ENCODE measurements at regions not wholly inside any gene's neighbourhood (a gene's known extent, or its start where the extent isn't known, plus 50 kb on each side); places are given as distances from the start of the nearest gene placed in this dataset.

GRCh38 chr9:10921671-10922070 lies 308.9 kb upstream of the PTPRD start:
- no peak overlapping the region for H3K4me3 ChIP-seq (ENCODE audit: control insufficient read depth, low read depth, low read length)
- no peak for DNase-seq (ENCODE audit: low read depth)
- TF ChIP-seq, protein P1, sequence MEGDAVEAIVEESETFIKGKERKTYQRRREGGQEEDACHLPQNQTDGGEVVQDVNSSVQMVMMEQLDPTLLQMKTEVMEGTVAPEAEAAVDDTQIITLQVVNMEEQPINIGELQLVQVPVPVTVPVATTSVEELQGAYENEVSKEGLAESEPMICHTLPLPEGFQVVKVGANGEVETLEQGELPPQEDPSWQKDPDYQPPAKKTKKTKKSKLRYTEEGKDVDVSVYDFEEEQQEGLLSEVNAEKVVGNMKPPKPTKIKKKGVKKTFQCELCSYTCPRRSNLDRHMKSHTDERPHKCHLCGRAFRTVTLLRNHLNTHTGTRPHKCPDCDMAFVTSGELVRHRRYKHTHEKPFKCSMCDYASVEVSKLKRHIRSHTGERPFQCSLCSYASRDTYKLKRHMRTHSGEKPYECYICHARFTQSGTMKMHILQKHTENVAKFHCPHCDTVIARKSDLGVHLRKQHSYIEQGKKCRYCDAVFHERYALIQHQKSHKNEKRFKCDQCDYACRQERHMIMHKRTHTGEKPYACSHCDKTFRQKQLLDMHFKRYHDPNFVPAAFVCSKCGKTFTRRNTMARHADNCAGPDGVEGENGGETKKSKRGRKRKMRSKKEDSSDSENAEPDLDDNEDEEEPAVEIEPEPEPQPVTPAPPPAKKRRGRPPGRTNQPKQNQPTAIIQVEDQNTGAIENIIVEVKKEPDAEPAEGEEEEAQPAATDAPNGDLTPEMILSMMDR (IDR thresholded peaks at IDR 0.05; ENCODE audit: control insufficient read depth, insufficient read depth, low read depth, low read length, missing control alignments) = no peak

DNA sequence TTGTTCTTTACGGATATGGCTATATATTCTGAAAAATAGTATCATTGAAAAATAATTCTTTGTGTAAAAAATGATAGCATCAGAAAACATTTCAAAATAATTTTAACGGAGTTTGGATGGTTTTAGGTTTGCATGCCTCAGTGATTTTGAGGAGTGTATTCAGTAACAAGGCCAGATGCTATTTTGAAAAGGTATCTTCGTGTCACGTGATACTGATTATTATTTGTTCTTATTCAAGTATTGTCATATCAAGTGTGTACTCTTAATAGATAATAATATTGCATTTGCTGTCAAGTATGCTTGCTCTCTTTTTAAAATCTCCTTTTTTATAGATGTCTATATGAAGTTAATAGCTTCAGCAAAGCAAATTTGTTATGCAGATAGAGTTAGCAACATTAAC lies 313.1 kb upstream of the PTPRD start:
- TF ChIP-seq, protein P1 (IDR thresholded peaks at IDR 0.05; ENCODE audit: control insufficient read depth, insufficient read depth, low read depth, low read length, missing control alignments) = no peak
- no peak overlapping the region for H3K4me3 ChIP-seq (ENCODE audit: control insufficient read depth, low read depth, low read length)
- DNase-seq (ENCODE audit: low read depth) = no peak

- TF ChIP-seq, protein P1 (IDR thresholded peaks at IDR 0.05; ENCODE audit: control insufficient read depth, insufficient read depth, low read depth, low read length, missing control alignments) = no peak
- H3K4me3 ChIP-seq (ENCODE audit: control insufficient read depth, low read depth, low read length) = no peak overlapping the region
- no peak for DNase-seq (ENCODE audit: low read depth)
Measured at GRCh38 chr9:10928372-10928771, 315.6 kb upstream of the PTPRD start.

DNA sequence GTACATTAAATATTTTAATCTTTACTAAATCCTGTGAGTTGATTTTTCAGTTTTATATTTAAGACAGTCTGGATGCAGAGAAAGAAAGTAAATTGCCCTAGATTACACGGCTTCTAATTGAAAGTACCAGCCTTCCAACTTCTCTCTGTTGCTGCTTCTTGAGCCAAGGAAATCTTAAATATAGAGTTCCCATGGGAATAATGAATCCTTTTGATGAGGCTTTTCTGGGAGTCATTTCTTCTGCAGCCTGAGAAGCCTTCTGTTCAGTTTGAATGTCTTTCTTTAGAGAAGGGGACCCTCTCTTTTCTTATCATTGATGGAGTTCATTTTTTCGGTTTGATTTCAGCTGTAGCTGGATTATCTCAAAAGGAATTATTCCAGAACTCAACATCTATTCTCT lies 317.3 kb upstream of the PTPRD start:
- TF ChIP-seq, protein P1 (IDR thresholded peaks at IDR 0.05; ENCODE audit: control insufficient read depth, insufficient read depth, low read depth, low read length, missing control alignments) = no peak
- H3K4me3 ChIP-seq (ENCODE audit: control insufficient read depth, low read depth, low read length) = no peak overlapping the region

GRCh38 chr9:10946676-10947410 lies 334.0 kb upstream of the PTPRD start:
- DNase-seq (ENCODE audit: low read depth) = no peak
- TF ChIP-seq, protein P1 (IDR thresholded peaks at IDR 0.05; ENCODE audit: control insufficient read depth, insufficient read depth, low read depth, low read length, missing control alignments) = no peak
- H3K4me3 ChIP-seq (ENCODE audit: control insufficient read depth, low read depth, low read length) = no peak overlapping the region

More for the DNA sequence above, 317.3 kb upstream of the PTPRD start:
- DNase-seq (ENCODE audit: low read depth) = no peak

GRCh38 chr9:10957878-10958277 lies 345.1 kb upstream of the PTPRD start:
- no peak for DNase-seq (ENCODE audit: low read depth)
- H3K4me3 ChIP-seq (ENCODE audit: control insufficient read depth, low read depth, low read length) = no peak overlapping the region
- TF ChIP-seq, protein P1 (IDR thresholded peaks at IDR 0.05; ENCODE audit: control insufficient read depth, insufficient read depth, low read depth, low read length, missing control alignments) = no peak
